ENCODE measurements at regions not wholly inside any gene's neighbourhood (a gene's known extent, or its start where the extent isn't known, plus 50 kb on each side); places are given as distances from the start of the nearest gene placed in this dataset.
"Not testable (repeated sequence)": the region's sequence is repeated elsewhere in the genome, so short reads cannot be mapped to it uniquely, and the experiment has no call there.

- no peak for DNase-seq (ENCODE audit: low spot score)
Measured at GRCh38 chr2:114066186-114066747, 176.4 kb downstream of the ACTR3 start.

GRCh38 chr2:114068438-114068837 is 178.5 kb downstream of the ACTR3 start:
- DNase-seq (ENCODE audit: low spot score): no peak

GRCh38 chr2:114076961-114077360 is 187.1 kb downstream of the ACTR3 start:
- DNase-seq (ENCODE audit: low spot score): no peak

GRCh38 chr2:114079366-114080004 is 189.6 kb downstream of the ACTR3 start:
- no peak for DNase-seq (ENCODE audit: low spot score)

GRCh38 chr2:114082731-114083433 is 193.0 kb downstream of the ACTR3 start:
- no peak for DNase-seq (ENCODE audit: low spot score)

- no peak for DNase-seq (ENCODE audit: low spot score)
Measured at GRCh38 chr2:114083717-114084387, 194.0 kb downstream of the ACTR3 start.

- no peak for DNase-seq (ENCODE audit: low spot score)
Measured at GRCh38 chr2:114085238-114085637, 195.3 kb downstream of the ACTR3 start.

- no peak for DNase-seq (ENCODE audit: low spot score)
Measured at GRCh38 chr2:114085992-114086391, 196.1 kb downstream of the ACTR3 start.

GRCh38 chr2:114089636-114090319 is 199.9 kb downstream of the ACTR3 start:
- no peak for DNase-seq (ENCODE audit: low spot score)

- DNase-seq (ENCODE audit: low spot score): no peak
Measured at GRCh38 chr2:114091010-114091409, 201.1 kb downstream of the ACTR3 start.

GRCh38 chr2:114108249-114108648 is 218.4 kb downstream of the ACTR3 start:
- DNase-seq (ENCODE audit: low spot score): no peak

- no peak for DNase-seq (ENCODE audit: low spot score)
Measured at GRCh38 chr2:114108824-114109416, 219.0 kb downstream of the ACTR3 start.

GRCh38 chr2:114111329-114111728 is 221.4 kb downstream of the ACTR3 start:
- DNase-seq (ENCODE audit: low spot score): no peak

GRCh38 chr2:114113518-114113917 is 223.6 kb downstream of the ACTR3 start:
- no peak for DNase-seq (ENCODE audit: low spot score)

- DNase-seq (ENCODE audit: low spot score): no peak
Measured at GRCh38 chr2:114118088-114118487, 228.2 kb downstream of the ACTR3 start.

- DNase-seq (ENCODE audit: low spot score): no peak
Measured at GRCh38 chr2:114119862-114120261, 230.0 kb downstream of the ACTR3 start.

- no peak for DNase-seq (ENCODE audit: low spot score)
Measured at GRCh38 chr2:114122930-114123329, 233.0 kb downstream of the ACTR3 start.

- DNase-seq (ENCODE audit: low spot score): no peak
Measured at GRCh38 chr2:114123925-114124324, 234.0 kb downstream of the ACTR3 start.

GRCh38 chr2:114127372-114127771 is 237.5 kb downstream of the ACTR3 start:
- DNase-seq (ENCODE audit: low spot score): no peak

- DNase-seq (ENCODE audit: low spot score): no peak
Measured at GRCh38 chr2:114128263-114128662, 238.4 kb downstream of the ACTR3 start.

- no peak for DNase-seq (ENCODE audit: low spot score)
Measured at GRCh38 chr2:114128725-114129124, 238.8 kb downstream of the ACTR3 start.

- not testable (repeated sequence) for DNase-seq (ENCODE audit: low spot score)
Measured at GRCh38 chr2:114132050-114132449, 242.2 kb downstream of the ACTR3 start.
